ENCODE measurements at regions not wholly inside any gene's neighbourhood (a gene's known extent, or its start where the extent isn't known, plus 50 kb on each side); places are given as distances from the start of the nearest gene placed in this dataset.

- DNase-seq (ENCODE audit: low read depth, low spot score), result no peak
- Histone ChIP-seq H3K4me3 (ENCODE audit: insufficient read length, low read depth) (no peak overlapping the region), H3K27me3 (ENCODE audit: insufficient read depth, insufficient read length) (no peaks in the 10 kb centered on the region), H3K9ac (ENCODE audit: insufficient read length, low read depth) (no peak overlapping the region), H3K4me1 (ENCODE audit: insufficient read depth, insufficient read length) (peaks cover 2% of the 10 kb centered on the region), H3K9me3 (ENCODE audit: insufficient read depth, low read length) (no peaks in the 10 kb centered on the region), H3K36me3 (ENCODE audit: insufficient read depth, insufficient read length, low read length) (no peaks in the 10 kb centered on the region)
- no peak for TF ChIP-seq ZNF274 (IDR thresholded peaks at IDR 0.05; ENCODE audit: low read depth, low read length)
- TF ChIP-seq SUZ12 (IDR thresholded peaks at IDR 0.05; ENCODE audit: extremely low read depth, insufficient read depth, insufficient read length), result no peak
- no peak for TF ChIP-seq YY1 (IDR thresholded peaks at IDR 0.05; ENCODE audit: insufficient read depth, insufficient read length)
Observed at GRCh38 chr2:60296219-60296955, 257.1 kb downstream of the BCL11A start.

DNA sequence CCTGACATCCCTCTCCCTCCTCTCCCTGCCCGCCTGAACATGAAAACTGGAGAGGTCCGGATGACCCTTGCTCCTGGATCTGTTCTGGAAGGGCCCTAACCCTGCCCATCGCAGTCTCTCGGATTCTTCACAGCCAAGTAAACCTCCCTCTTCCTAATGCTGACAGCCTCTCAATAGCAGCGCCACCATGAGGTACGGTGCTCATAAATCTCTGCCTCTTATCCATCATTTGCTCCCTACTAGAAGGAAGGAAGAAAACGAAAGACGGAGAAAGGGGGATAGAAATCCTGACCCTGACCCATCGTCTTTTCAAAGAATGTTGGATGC lies 257.9 kb downstream of the BCL11A start:
- Histone ChIP-seq H3K4me3 (ENCODE audit: insufficient read length, low read depth) (no peak overlapping the region), H3K9ac (ENCODE audit: insufficient read length, low read depth) (no peak overlapping the region), H3K9me3 (ENCODE audit: insufficient read depth, low read length) (no peaks in the 10 kb centered on the region), H3K27me3 (ENCODE audit: insufficient read depth, insufficient read length) (no peaks in the 10 kb centered on the region), H3K36me3 (ENCODE audit: insufficient read depth, insufficient read length, low read length) (no peaks in the 10 kb centered on the region), H3K4me1 (ENCODE audit: insufficient read depth, insufficient read length) (peaks cover 2% of the 10 kb centered on the region)
- TF ChIP-seq YY1 (IDR thresholded peaks at IDR 0.05; ENCODE audit: insufficient read depth, insufficient read length) (no peak), ZNF274 (IDR thresholded peaks at IDR 0.05; ENCODE audit: low read depth, low read length) (no peak), SUZ12 (IDR thresholded peaks at IDR 0.05; ENCODE audit: extremely low read depth, insufficient read depth, insufficient read length) (no peak)
- DNase-seq (ENCODE audit: low read depth, low spot score), result no peak

DNA sequence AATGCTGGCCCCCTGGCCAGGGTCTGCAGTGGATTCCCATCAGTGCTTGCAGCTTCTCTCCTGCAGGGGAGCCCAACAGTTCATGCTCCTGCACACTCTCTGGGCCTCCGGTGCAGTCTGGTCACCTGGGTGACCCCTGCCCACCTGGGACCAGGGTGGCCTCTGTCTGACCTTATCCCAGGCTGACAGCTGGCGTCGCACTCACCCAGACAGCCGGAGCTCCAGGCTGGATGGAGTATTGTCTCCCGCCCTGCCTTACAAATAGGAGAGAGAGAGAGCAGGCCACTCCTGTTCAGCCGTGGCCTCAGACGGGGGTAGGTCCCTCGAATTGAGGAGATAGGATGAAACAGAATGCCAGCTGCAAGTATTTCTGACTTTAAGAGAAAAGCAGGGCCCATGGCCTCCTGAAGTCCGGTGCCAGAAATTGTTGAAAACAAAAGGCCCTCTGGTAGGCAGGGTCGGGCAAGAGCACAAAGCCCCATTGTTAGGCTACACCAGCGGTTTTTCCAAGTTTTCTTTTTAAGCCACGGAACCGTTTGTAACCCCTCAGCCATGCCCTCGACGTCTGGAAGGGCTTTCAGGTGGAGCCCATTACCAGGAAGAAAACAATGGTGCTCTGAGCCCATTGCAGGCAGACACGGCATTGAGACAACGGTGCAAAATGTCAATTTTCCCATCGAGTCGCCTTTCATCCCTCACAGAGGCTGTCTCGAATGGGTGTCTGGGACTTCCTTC lies 258.4 kb downstream of the BCL11A start:
- H3K4me1 ChIP-seq (ENCODE audit: insufficient read depth, insufficient read length), result peaks cover 2% of the 10 kb centered on the region
- no peaks in the 10 kb centered on the region for H3K36me3 ChIP-seq (ENCODE audit: insufficient read depth, insufficient read length, low read length)
- H3K9me3 ChIP-seq (ENCODE audit: insufficient read depth, low read length), result no peaks in the 10 kb centered on the region
- TF ChIP-seq SUZ12 (IDR thresholded peaks at IDR 0.05; ENCODE audit: extremely low read depth, insufficient read depth, insufficient read length) (no peak), ZNF274 (IDR thresholded peaks at IDR 0.05; ENCODE audit: low read depth, low read length) (no peak), YY1 (IDR thresholded peaks at IDR 0.05; ENCODE audit: insufficient read depth, insufficient read length) (no peak)
- H3K27me3 ChIP-seq (ENCODE audit: insufficient read depth, insufficient read length), result no peaks in the 10 kb centered on the region
- no peak for DNase-seq (ENCODE audit: low read depth, low spot score)
- H3K9ac ChIP-seq (ENCODE audit: insufficient read length, low read depth), result no peak overlapping the region
- no peak overlapping the region for H3K4me3 ChIP-seq (ENCODE audit: insufficient read length, low read depth)

GRCh38 chr2:60292242-60292641 lies 261.2 kb downstream of the BCL11A start:
- no peaks in the 10 kb centered on the region for H3K36me3 ChIP-seq (ENCODE audit: insufficient read depth, insufficient read length, low read length)
- no peaks in the 10 kb centered on the region for H3K27me3 ChIP-seq (ENCODE audit: insufficient read depth, insufficient read length)
- no peak overlapping the region for H3K9ac ChIP-seq (ENCODE audit: insufficient read length, low read depth)
- H3K9me3 ChIP-seq (ENCODE audit: insufficient read depth, low read length), result no peaks in the 10 kb centered on the region
- DNase-seq (ENCODE audit: low read depth, low spot score), result no peak
- TF ChIP-seq YY1 (IDR thresholded peaks at IDR 0.05; ENCODE audit: insufficient read depth, insufficient read length) (no peak), ZNF274 (IDR thresholded peaks at IDR 0.05; ENCODE audit: low read depth, low read length) (no peak), SUZ12 (IDR thresholded peaks at IDR 0.05; ENCODE audit: extremely low read depth, insufficient read depth, insufficient read length) (no peak)
- H3K4me1 ChIP-seq (ENCODE audit: insufficient read depth, insufficient read length), result peaks cover 2% of the 10 kb centered on the region
- H3K4me3 ChIP-seq (ENCODE audit: insufficient read length, low read depth), result no peak overlapping the region

DNA sequence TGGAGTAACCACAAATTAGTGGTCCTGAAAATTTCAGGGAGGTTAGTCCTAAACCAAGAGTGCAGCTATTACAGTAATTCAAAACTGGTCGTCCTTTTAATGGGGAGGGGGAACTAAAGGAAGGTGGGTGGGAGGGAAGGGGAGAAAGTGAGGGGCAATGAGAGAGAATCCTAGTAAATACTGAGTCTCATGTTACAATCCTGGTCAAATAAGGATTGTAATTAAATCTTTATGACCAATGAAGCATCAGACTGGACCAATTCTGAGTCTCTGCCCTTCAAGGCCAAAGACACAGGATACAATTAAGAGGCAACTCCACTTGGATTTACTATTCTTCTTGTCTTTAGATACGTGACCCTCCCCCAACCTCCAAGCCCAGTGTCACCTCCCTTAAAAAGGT lies 262.9 kb downstream of the BCL11A start:
- TF ChIP-seq ZNF274 (IDR thresholded peaks at IDR 0.05; ENCODE audit: low read depth, low read length) (no peak), SUZ12 (IDR thresholded peaks at IDR 0.05; ENCODE audit: extremely low read depth, insufficient read depth, insufficient read length) (no peak), YY1 (IDR thresholded peaks at IDR 0.05; ENCODE audit: insufficient read depth, insufficient read length) (no peak)
- H3K4me3 ChIP-seq (ENCODE audit: insufficient read length, low read depth), result no peak overlapping the region
- no peak for DNase-seq (ENCODE audit: low read depth, low spot score)
- no peaks in the 10 kb centered on the region for H3K9me3 ChIP-seq (ENCODE audit: insufficient read depth, low read length)
- H3K36me3 ChIP-seq (ENCODE audit: insufficient read depth, insufficient read length, low read length), result no peaks in the 10 kb centered on the region
- no peaks in the 10 kb centered on the region for H3K27me3 ChIP-seq (ENCODE audit: insufficient read depth, insufficient read length)
- H3K4me1 ChIP-seq (ENCODE audit: insufficient read depth, insufficient read length), result peaks cover 4% of the 10 kb centered on the region
- no peak overlapping the region for H3K9ac ChIP-seq (ENCODE audit: insufficient read length, low read depth)

DNA sequence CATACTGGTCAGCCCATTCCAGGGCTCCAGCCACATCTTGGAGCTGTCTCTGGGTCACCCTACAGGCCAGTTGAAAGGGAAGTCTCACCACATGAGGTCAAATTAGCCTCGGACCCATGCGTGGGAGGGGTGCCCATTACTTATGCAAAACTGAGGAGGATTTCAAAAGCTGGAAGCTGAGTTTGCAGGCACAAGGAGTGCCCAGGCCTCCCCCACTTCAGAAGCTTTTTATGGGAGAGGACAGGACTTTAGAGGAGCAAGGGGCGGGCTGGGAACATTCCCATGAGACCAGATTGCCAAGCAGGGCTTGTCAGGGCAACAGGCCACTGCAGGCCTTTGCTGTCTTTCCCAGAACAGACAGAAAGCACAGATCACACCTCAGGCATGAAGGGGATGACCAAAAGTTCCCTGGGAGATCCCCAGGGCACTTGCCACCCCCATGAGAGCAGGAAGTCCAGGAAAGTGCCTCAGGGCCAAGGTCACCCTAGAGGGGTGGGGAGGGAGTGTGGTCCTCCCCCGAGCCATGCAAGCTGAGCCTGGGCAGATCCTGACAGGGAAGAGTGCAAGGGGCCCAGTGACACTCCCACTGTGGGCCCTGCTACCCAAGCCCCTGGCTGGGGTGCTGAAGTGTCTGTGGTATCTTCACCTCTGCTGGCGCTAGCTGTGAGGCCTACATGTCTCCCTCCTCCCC lies 267.7 kb downstream of the BCL11A start:
- Histone ChIP-seq H3K9ac (ENCODE audit: insufficient read length, low read depth) (no peak overlapping the region), H3K4me3 (ENCODE audit: insufficient read length, low read depth) (no peak overlapping the region), H3K27me3 (ENCODE audit: insufficient read depth, insufficient read length) (no peaks in the 10 kb centered on the region), H3K9me3 (ENCODE audit: insufficient read depth, low read length) (no peaks in the 10 kb centered on the region), H3K36me3 (ENCODE audit: insufficient read depth, insufficient read length, low read length) (no peaks in the 10 kb centered on the region), H3K4me1 (ENCODE audit: insufficient read depth, insufficient read length) (peaks cover 5% of the 10 kb centered on the region)
- DNase-seq (ENCODE audit: low read depth, low spot score), result no peak
- TF ChIP-seq SUZ12 (IDR thresholded peaks at IDR 0.05; ENCODE audit: extremely low read depth, insufficient read depth, insufficient read length) (no peak), ZNF274 (IDR thresholded peaks at IDR 0.05; ENCODE audit: low read depth, low read length) (no peak)

GRCh38 chr2:60283626-60284025 lies 269.8 kb downstream of the BCL11A start:
- Histone ChIP-seq H3K9me3 (ENCODE audit: insufficient read depth, low read length) (no peaks in the 10 kb centered on the region), H3K36me3 (ENCODE audit: insufficient read depth, insufficient read length, low read length) (no peaks in the 10 kb centered on the region), H3K9ac (ENCODE audit: insufficient read length, low read depth) (no peak overlapping the region), H3K4me3 (ENCODE audit: insufficient read length, low read depth) (no peak overlapping the region), H3K27me3 (ENCODE audit: insufficient read depth, insufficient read length) (no peaks in the 10 kb centered on the region), H3K4me1 (ENCODE audit: insufficient read depth, insufficient read length) (peaks cover 5% of the 10 kb centered on the region)
- DNase-seq (ENCODE audit: low read depth, low spot score), result no peak
- no peak for TF ChIP-seq YY1 (IDR thresholded peaks at IDR 0.05; ENCODE audit: insufficient read depth, insufficient read length)
